ENCODE measurements at regions not wholly inside any gene's neighbourhood (a gene's known extent, or its start where the extent isn't known, plus 50 kb on each side); places are given as distances from the start of the nearest gene placed in this dataset.

- no peak overlapping the region for H4K8ac ChIP-seq (replicated peaks; ENCODE audit: insufficient read length, low read depth, low read length)
- H3K56ac ChIP-seq (ENCODE audit: insufficient read length, low read depth, low read length), result no peak overlapping the region
- Mint-ChIP-seq H3K27ac (no peak overlapping the region), H3K4me3 (no peak overlapping the region), H3K9me3 (no peaks in the 10 kb centered on the region), H3K4me1 (peaks cover 0 to 6% of the 10 kb centered on the region in 2 experiments; a peak in 2 of 4 replicates), H3K27me3 (ENCODE audit: low read depth) (no peaks in the 10 kb centered on the region), H3K36me3 (ENCODE audit: insufficient read depth in 1 of 3, low read depth in 3 of 3) (no peaks in the 10 kb centered on the region)
- no peak overlapping the region for H3K27ac ChIP-seq (ENCODE audit: insufficient read length, low read depth, low read length)
- no peak overlapping the region for H2BK120ac ChIP-seq (ENCODE audit: low read depth, low read length, poor library complexity, severe bottlenecking)
- no peak for DNase-seq
- H2BK5ac ChIP-seq (ENCODE audit: insufficient read length, low read length), result no peak overlapping the region
- H2BK20ac ChIP-seq (ENCODE audit: low read depth, low read length, poor library complexity, severe bottlenecking), result no peak overlapping the region
- no peak overlapping the region for H3T11ph ChIP-seq (ENCODE audit: low read length)
- no peak overlapping the region for H2AK5ac ChIP-seq (ENCODE audit: insufficient read length, low read length)
- no peak overlapping the region for H4K91ac ChIP-seq (ENCODE audit: insufficient read length, low read depth, low read length)
- no peak overlapping the region for H3K14ac ChIP-seq (ENCODE audit: insufficient read depth, low read length)
- H2BK15ac ChIP-seq (ENCODE audit: low read depth, low read length), result no peak overlapping the region
- H3K23ac ChIP-seq (ENCODE audit: insufficient read length, low read depth, low read length), result no peak overlapping the region
- no peak overlapping the region for H3K4ac ChIP-seq (ENCODE audit: low read depth, low read length)
- H4K5ac ChIP-seq (ENCODE audit: insufficient read length, low read depth, low read length), result no peak overlapping the region
- no peaks in the 10 kb centered on the region for H4K20me1 ChIP-seq (ENCODE audit: control insufficient read depth, insufficient read depth, insufficient read length)
- no peak overlapping the region for H2BK12ac ChIP-seq (ENCODE audit: insufficient read length, low read depth, low read length)
- no peaks in the 10 kb centered on the region for H3K23me2 ChIP-seq (ENCODE audit: insufficient read length, low read depth, low read length, poor library complexity, severe bottlenecking)
- no peaks in the 10 kb centered on the region for H3K9me3 ChIP-seq (ENCODE audit: control insufficient read depth, low read depth, low read length)
- H3K27me3 ChIP-seq (ENCODE audit: insufficient read depth, low read length), result no peaks in the 10 kb centered on the region
- no peak overlapping the region for H2AFZ ChIP-seq (ENCODE audit: low read length)
- no peak for TF ChIP-seq CTCF (conservative IDR thresholded peaks at IDR 0.05)
- H3K4me1 ChIP-seq (ENCODE audit: insufficient read depth, low read length), result no peaks in the 10 kb centered on the region
- no peak overlapping the region for H3K9ac ChIP-seq (ENCODE audit: extremely low read depth, insufficient read length, low read length)
- no peak overlapping the region for H3K18ac ChIP-seq (ENCODE audit: insufficient read length, low read depth, low read length)
- no peaks in the 10 kb centered on the region for H3K79me2 ChIP-seq (ENCODE audit: insufficient read depth, low read length)
- H3K4me2 ChIP-seq (ENCODE audit: insufficient read depth, insufficient read length, low read length), result no peak overlapping the region
- H3K79me1 ChIP-seq (ENCODE audit: insufficient read depth, low read depth, low read length, poor library complexity, severe bottlenecking), result no peaks in the 10 kb centered on the region
Observed at GRCh38 chr9:7912037-7912535, 112.5 kb upstream of the DMAC1 start.

Data from H9 (cell line).